SK-MEL-5 (cell line): ENCODE measurements at regions not wholly inside any gene's neighbourhood (a gene's known extent, or its start where the extent isn't known, plus 50 kb on each side); places are given as distances from the start of the nearest gene placed in this dataset.

Experiments
- DNase-seq: peaks from one replicate; pipeline ENCODE4 v3.0.0-alpha.2; 2016; ENCODE audit warnings: low read depth, low spot score
- in situ Hi-C: cut with HindIII; loops from 2 replicates; pipeline ENCODE4 v1.10.0; 2016; ENCODE audit warnings: low sequenced_read_pairs, high pct_unique_total_duplicates, low pct_unique_long_range_greater_than_20kb

DNA sequence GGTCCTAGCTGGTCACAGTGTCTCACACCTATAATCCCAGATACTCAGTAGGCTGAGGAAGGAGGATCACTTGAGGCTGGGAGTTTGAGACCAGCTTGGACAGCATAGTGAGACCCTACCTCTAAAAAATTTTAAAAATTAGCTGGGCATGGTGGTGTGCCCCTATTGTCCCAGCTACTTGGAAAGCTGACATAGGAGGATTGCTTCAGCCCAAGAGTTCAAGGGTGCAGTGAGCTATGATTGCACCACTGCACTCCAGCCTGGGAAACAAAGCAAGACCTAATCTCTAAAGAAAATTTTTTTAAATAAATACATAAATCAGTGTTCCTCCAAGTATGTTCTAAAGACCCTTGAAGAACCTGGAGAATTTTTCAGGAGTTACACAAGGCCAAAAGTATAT is 50.6 kb upstream of the GNAO1 start:
- no peak for DNase-seq
- in situ Hi-C loops: no loop called here

DNA sequence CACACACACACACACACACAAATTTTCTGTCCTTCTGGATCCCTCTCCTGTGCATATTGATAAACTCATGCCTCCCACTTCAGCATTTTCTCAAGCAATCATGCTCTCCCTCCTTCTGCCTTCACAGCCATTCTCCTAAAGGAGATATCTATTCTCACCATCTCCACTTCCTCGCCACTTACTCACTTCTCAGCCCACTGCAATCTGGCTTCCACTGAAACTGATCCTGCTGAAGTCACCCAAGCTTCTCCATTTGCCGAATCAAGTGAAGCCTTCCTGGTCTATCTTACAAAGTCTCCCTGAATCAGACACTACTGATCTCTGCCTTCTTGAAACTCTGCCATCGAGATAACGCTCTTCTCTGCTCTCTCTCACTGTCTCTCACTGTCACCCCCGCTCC is 54.0 kb upstream of the GNAO1 start:
- no peak for DNase-seq
- in situ Hi-C loops: no loop called here

DNA sequence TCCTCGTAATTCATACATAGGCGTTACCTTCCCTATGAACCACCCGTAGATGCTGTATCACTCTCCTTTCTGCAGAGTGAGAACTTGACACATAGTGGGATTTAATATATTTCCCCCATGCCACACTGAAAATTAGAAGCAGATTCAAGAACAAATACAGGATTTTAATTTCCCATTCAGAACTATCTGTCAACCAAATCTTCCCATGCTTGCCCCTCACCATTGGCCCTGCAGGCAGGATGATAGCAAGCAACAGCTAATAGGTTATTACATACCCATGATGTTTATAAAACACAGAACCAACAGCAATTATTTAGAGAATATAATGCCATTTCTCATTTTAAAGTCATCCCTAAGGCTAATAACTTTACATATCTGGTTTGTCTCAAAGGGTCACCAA is 55.0 kb upstream of the GNAO1 start:
- in situ Hi-C loops: no loop called here
- no peak for DNase-seq

DNA sequence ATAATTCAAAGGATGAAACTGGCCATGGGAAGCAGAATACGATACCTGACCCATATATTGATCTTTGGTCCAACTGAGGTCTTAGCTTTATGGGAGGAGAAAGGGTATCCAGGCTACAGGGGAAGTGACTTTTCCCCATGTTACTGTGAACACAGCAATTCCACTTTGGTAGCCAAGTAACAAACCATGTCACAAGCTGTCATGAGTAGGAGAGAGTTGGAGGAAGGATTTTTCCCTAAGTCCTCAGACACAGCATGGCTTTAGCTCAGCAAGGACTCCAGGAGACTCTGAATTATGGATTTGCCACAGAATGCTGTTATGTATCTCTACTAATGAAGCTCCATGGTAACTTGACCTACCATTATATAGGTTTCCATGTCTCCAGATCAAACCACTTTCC is 56.5 kb upstream of the GNAO1 start:
- in situ Hi-C loops: no loop called here
- DNase-seq: no peak

DNA sequence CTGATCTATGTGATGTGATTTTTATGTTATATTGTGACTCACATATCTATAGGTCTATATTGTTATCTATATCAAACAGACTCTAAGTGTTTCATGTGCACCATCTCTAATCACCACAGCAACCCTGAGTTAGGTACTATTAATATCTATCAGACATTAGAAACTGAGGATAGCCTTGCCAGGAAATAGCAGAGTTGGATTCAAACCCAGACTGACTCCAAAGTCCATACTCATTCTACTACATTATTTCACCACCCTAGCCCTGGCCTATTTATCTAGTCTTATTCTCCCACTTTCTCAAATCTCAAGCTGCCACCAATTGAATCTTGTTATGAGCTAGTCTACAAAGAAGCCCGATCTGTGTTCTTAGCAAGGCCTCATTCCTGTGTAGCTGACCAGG is 65.4 kb upstream of the GNAO1 start:
- in situ Hi-C loops: no loop called here

DNA sequence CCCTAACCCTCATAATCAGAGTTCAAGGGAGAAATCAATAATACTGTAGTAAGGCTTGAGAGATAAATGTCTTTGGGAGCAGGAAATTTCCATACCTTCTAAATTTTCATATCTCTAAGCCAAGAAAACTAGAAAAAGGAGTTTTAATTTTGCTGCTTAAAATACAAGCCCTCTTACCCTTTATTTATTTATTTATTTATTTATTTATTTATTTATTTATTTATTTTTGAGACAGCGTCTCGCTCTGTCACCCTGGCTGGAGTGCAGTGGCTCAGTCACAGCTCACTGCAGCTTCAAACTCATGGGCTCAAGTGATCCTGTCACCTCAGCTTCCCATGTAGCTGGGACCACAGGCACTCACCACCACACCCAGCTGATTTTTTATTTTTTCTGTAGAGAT is 69.0 kb upstream of the GNAO1 start:
- no peak for DNase-seq
- in situ Hi-C loops: no loop called here

More for the DNA sequence above, 65.4 kb upstream of the GNAO1 start:
- no peak for DNase-seq

DNA sequence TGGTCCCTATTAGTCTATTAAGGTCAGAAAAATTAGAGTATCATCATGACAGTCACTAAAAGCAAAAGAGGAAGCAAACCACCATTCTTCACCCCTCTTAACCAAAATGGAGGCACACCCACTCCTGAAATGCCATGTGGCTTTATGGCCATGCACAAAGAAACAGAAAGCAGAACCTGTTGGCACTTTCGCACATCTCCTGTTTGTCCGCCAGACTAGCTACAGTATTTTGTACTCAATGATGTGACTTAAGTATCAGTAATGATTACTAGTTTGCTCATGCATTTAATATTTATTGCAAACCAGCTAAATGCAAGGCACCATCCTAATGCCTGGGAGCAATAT is 70.2 kb upstream of the GNAO1 start:
- in situ Hi-C loops: no loop called here
- DNase-seq: no peak

DNA sequence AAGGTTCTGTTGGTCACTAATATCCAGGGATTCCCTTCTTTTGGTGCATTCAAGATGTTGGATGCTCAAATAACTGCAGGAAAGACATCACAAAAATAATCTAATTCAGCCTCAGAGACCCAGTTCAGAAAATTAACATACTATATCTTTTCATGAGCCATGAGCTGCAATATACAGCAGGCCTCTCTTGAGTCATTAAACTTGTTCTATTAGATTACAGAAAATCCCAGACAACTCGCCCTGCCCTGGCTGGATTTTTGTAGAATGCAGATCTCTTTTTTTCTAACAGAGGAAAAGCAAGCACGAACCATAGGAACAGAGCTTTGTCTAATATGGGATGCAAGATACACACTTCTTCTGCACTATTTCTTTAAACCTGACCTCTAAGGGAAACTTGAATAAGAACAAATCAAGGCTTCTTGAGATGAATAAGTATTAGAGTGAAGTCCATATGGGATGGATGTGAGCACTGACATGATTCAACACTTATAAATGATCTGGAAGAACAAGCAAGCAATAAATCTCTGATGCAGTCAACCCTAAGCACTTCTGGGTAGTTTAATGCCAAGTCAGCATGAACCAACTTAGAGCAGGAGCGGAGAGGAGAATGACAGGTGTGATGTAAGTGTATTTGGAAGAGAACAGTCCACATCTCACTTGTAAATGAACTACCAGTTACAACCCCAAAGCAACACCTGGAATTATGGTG is 70.7 kb upstream of the GNAO1 start:
- no peak for DNase-seq
- in situ Hi-C loops: no loop called here

DNA sequence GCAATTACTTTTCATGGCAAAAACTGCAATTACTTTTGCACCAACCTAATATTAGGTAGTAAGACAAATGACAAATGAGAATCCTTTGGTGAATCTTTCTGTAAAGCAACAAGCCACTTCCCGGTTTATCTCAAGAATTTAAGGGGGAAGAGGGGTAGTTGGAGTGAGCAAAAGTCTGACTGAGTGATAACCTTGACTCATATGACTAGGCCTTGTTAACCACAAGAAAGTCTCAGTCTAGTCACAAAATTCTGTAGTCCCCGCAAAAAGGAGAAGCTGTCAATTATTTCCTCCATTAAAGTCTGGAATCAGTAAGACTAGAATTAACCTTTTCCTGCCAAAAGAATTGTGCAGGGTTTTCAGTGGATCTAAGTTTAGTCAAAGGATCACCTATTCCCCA is 72.2 kb upstream of the GNAO1 start:
- no peak for DNase-seq
- in situ Hi-C loops: no loop called here

DNA sequence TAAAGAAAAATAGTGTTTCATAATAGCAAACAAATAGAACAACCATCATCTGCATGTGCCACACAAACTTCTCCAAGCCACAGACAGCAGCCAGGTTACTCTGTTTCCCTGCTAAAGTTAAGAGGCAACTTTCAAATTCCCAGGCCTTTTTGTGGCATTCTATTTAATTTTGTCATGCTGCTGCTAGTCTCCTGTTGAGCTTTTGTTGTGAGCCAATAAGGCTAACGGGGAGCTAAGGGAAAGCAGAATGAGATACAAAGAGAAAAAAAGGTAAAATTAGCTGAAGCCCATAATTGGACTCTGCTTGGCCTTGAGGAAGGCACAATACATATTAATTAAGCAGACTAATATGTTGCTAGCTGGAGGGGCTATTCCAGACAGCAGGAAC is 74.7 kb upstream of the GNAO1 start:
- in situ Hi-C loops: no loop called here

DNA sequence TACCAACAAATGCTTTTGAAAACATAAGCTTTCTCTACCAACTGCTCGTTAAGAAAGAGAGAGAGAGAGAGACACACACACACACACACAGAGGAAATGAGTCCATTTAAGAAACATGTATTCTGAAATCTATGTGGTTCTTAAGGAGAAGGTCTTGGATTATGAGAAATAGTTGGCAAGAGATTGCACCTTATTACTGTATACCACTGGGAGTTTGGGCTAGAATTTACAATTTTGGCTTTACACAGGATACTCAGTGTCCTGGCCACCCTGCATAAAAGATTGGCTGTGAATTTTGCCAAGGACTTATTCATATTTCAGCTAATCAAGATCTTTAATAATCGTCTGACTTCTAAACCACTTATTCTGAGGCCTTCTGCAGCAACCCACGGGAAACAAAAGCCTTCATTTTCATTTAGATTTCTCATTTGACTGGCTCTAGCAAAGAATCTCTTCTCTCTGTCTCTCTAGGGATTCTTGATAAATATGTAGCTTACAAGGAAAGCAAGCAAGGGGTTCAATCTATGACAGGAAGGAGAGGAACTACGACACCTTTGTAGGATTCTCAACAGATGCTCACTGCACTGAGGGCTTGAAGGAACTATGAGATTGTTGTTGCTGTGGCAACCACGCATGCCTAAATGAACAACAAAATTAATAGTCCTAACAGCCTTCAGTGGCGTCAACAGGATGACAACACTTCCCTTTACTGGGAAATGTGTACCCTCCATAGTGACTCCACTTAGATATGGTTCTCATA is 75.3 kb upstream of the GNAO1 start:
- in situ Hi-C loops: no loop called here
- no peak for DNase-seq

More for the DNA sequence above, 74.7 kb upstream of the GNAO1 start:
- no peak for DNase-seq

DNA sequence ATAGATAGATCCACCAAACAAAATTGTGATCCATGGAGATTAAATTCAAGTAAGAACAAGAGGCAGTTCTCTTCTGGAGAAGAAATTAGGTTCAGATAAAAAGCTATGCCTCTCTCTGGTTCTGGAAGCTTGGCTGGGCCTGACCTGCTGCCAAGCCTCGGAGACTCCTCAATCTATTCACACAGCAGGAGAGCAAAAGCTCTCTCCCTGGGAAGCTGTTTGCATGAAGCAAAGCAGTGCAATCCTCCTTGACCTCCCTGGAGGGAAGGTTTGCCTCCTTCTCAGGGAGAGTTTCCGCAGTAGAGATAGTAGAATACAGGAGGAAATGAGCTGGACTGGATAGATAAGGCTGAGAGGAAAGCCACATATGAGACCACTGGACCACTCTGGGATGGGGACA is 78.1 kb upstream of the GNAO1 start:
- in situ Hi-C loops: no loop called here
- DNase-seq: no peak

DNA sequence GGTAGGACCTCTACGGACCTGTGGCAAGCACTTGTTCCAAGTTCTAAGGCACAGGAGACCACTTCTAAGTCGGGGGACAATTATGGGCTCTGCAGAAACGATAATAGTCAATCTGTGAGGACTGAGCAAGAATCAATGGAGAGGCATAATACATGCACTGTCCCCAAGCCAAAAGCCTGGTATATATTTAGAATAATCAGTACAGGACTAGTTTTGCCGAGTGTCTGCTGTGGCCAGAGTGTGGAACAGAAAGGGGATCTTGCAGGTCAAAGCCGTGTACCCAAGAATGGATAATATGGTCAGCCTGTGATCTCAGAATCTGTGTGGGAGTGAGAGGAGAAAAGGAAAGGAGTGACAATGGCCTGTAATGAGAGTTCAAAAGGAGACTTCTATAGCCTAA is 80.2 kb upstream of the GNAO1 start:
- in situ Hi-C loops: no loop called here
- DNase-seq: no peak

DNA sequence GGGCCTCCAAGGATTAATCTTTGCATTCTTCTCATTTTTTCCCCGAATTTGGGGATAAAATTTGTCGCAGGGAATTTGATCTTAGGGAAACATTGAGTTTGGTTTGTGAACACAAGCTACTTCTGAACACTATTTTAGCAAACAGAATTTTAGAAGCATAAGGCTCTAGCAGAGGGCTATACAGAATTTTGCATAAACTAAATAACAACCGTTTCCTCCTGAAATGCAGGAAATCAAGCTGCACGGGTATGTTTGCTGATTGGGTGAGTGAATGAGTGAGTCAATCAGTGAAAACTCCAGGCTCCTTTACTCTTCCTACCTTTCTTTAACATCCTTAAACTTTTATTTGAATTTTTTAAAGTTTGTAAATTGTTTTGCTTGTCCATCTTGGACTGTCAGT is 81.3 kb upstream of the GNAO1 start:
- no peak for DNase-seq
- in situ Hi-C loops: no loop called here

DNA sequence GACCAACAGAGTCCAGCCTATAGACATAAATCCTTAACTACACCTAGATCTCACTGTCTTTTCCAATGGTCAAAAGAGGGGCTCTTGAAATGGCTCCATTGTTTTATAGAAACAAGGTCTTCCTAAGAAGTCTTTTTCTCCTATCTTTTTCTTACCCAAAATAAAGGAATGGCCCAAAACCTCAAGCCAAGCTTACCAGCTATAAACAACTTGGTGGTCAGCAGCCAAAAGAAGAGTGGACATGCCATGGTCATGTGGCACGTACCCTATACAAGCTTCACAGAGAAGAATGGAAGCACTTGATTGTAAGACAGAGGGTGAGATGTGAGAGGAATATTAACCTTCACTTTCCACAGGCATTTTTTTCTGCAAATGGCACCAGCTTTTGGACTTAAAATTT is 82.1 kb upstream of the GNAO1 start:
- DNase-seq: no peak
- in situ Hi-C loops: no loop called here

DNA sequence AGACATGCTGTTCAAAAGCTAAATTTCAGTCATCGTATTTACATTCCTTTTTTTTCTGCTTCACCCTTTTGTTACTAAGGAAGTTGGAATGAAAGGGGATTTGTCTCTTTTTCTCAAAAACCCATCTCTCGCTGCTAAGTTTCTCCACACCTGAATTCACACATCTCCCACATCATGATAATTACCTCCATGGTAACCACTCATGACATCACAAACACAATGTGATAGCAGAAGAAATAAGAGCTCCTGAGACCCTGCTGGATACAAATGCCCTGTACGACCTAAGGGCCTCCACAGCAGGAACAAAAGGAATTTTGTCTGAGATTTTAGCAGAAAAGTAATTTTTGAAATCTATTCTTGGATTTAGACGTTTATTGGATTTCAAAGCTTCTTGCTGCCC is 82.6 kb upstream of the GNAO1 start:
- DNase-seq: no peak
- in situ Hi-C loops: no loop called here

DNA sequence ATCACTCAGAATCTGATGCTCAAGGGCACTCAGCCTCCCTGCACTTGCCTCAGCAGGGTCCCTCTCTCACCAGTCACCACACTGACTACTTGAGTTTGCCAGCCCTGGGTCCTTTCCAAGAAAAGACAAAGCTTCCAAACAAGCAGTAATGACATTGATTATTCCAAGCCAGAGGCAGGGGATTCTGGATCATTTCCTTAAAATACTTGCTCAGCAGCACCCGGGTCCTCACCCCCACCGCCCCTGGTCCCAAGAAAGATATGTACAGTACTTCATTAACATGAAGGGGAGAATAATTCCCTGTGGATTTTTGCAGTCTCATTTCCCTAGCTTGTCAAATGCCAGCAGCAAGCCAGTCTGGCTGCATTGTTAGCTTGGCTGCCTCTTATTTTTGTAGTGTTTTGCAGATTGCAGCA is 83.2 kb upstream of the GNAO1 start:
- DNase-seq: no peak
- in situ Hi-C loops: no loop called here

DNA sequence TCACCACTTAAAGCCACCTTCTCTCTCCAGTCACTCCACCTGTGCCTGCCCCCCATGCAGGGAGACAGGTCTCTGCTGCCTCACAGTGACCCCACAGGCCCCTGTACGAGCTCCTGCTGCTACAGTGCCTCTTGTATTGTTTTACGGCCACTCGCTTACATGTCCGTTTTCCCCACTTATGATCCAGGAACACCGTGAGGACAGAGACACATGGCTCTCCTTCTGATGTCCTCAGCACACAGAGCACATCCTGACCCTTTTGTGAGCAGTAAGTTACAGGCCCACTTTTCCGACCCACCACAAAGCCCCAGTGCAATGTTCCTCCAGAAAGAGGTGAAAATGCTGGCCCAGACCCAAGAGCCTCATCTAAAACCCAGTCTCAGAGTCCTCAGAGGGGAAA is 84.8 kb upstream of the GNAO1 start:
- DNase-seq: no peak
- in situ Hi-C loops: no loop called here

DNA sequence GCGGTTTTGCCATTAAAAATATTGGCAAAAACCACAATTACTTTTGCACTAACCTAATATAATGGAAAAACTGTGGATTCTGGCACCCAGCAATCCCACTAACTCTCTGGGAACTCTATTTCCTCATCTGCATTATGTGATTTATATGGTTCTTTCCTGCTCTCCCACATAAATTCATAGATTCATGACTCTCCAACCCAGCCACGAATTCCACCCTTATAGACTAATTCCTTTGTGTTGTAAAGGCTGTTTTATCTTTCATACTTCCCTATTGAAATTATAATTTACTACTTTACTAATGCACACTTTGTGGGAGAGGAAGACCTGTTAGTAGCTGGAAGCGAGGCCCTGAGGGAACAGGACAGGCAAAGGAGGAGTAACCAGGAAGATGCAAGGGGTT is 88.4 kb upstream of the GNAO1 start:
- DNase-seq: no peak
- in situ Hi-C loops: no loop called here
